ENCODE measurements at regions not wholly inside any gene's neighbourhood (a gene's known extent, or its start where the extent isn't known, plus 50 kb on each side); places are given as distances from the start of the nearest gene placed in this dataset.

GRCh38 chrX:13467243-13467642 is 102.2 kb upstream of the EGFL6 start:
- DNase-seq (ENCODE audit: extremely low spot score in 2 of 2), result no peak
- H3K27me3 ChIP-seq, result no peaks in the 10 kb centered on the region
- TF ChIP-seq POLR2AphosphoS5 (IDR thresholded peaks at IDR 0.05; ENCODE audit: insufficient read depth in 1 of 2, low read depth in 1 of 2), result no peak
- TF ChIP-seq CTCF (IDR thresholded peaks at IDR 0.05), result no peak
- TF ChIP-seq POLR2A (IDR thresholded peaks at IDR 0.05), result no peak
- intact Hi-C loops (cut with DNase I), result no loop called here
- no peaks in the 10 kb centered on the region for H3K9me3 ChIP-seq
- no peak overlapping the region for H3K4me3 ChIP-seq
- no peaks in the 10 kb centered on the region for H3K4me1 ChIP-seq
- H3K27ac ChIP-seq, result peak overlapping the region; percentile 20
- no peaks in the 10 kb centered on the region for H3K36me3 ChIP-seq

- intact Hi-C loops (cut with DNase I), result no loop called here
- H3K9me3 ChIP-seq, result no peaks in the 10 kb centered on the region
- no peak overlapping the region for H3K4me3 ChIP-seq
- no peaks in the 10 kb centered on the region for H3K4me1 ChIP-seq
- H3K27ac ChIP-seq, result no peak overlapping the region
- no peak for DNase-seq (ENCODE audit: extremely low spot score in 2 of 2)
- TF ChIP-seq POLR2A (IDR thresholded peaks at IDR 0.05) (no peak), CTCF (IDR thresholded peaks at IDR 0.05) (no peak), POLR2AphosphoS5 (IDR thresholded peaks at IDR 0.05; ENCODE audit: insufficient read depth in 1 of 2, low read depth in 1 of 2) (no peak)
- H3K36me3 ChIP-seq, result no peaks in the 10 kb centered on the region
- H3K27me3 ChIP-seq, result no peaks in the 10 kb centered on the region
These were observed 104.7 kb upstream of the EGFL6 start for GRCh38 chrX:13464599-13465275.

- intact Hi-C loops (cut with DNase I), result no loop called here
- peak in 1 of 2 donors; percentile 27 for TF ChIP-seq POLR2AphosphoS5 (IDR thresholded peaks at IDR 0.05; ENCODE audit: insufficient read depth in 1 of 2, low read depth in 1 of 2)
- no peak for TF ChIP-seq CTCF (IDR thresholded peaks at IDR 0.05)
- H3K36me3 ChIP-seq, result no peaks in the 10 kb centered on the region
- no peak overlapping the region for H3K4me3 ChIP-seq
- peak overlapping the region; percentile 34 for H3K27ac ChIP-seq
- H3K9me3 ChIP-seq, result no peaks in the 10 kb centered on the region
- H3K27me3 ChIP-seq, result no peaks in the 10 kb centered on the region
- no peak for DNase-seq (ENCODE audit: extremely low spot score in 2 of 2)
- no peaks in the 10 kb centered on the region for H3K4me1 ChIP-seq
These were observed 105.8 kb upstream of the EGFL6 start for GRCh38 chrX:13463608-13464007.

- intact Hi-C loops (cut with DNase I), result no loop called here
These were observed 117.1 kb upstream of the EGFL6 start for GRCh38 chrX:13452283-13452682.

More at GRCh38 chrX:13452283-13452682, 117.1 kb upstream of the EGFL6 start:
- no peaks in the 10 kb centered on the region for H3K36me3 ChIP-seq
- no peaks in the 10 kb centered on the region for H3K9me3 ChIP-seq
- no peak for TF ChIP-seq CTCF (IDR thresholded peaks at IDR 0.05)
- no peak for TF ChIP-seq POLR2AphosphoS5 (IDR thresholded peaks at IDR 0.05; ENCODE audit: insufficient read depth in 1 of 2, low read depth in 1 of 2)
- no peak for TF ChIP-seq POLR2A (IDR thresholded peaks at IDR 0.05)
- no peaks in the 10 kb centered on the region for H3K4me1 ChIP-seq
- no peak overlapping the region for H3K27ac ChIP-seq
- DNase-seq (ENCODE audit: extremely low spot score in 2 of 2), result no peak
- H3K4me3 ChIP-seq, result no peak overlapping the region
- H3K27me3 ChIP-seq, result no peaks in the 10 kb centered on the region

Data from vagina (tissue), 2 donors.